DMS53 (cell line): ENCODE measurements at regions not wholly inside any gene's neighbourhood (a gene's known extent, or its start where the extent isn't known, plus 50 kb on each side); places are given as distances from the start of the nearest gene placed in this dataset.

Source experiments
- DNase-seq: peaks from one replicate; lab custom pipeline; 2025; lab: John Stamatoyannopoulos, UW

GRCh38 chr15:38695249-38696108 is 130.9 kb upstream of the RASGRP1 start:
- DNase-seq = no peak

DNA sequence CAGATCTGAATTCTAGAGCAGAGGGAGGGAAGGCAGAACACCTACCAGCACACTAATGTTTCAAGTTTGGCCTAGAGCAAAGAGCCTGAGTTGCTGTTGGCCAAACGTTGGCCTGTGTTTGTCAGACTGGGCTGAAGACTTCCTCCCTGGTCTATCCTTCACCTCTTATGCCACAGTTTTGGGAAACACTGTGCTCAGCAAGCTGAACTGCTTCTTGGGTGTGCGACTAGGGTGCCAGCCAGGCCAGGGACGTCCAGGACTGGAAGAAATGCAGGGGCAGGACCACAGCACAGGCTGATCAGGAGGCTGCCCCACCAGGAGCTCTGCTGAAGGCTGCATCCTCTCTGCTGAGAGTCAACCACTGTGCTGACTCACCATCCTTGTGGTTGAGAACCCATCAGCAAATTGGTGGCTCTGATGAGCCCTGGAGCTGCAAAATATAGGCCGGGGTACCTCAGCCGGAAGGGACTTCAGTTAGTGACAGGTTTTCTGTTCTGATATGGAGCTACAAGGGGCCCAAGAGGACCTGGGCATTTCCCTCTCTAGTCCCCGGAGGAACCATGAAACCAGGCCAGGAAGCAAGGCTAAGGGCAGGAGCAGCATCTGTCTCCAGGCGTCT is 131.6 kb upstream of the RASGRP1 start:
- no peak for DNase-seq

- DNase-seq = no peak
Observed at GRCh38 chr15:38696790-38697495, 132.3 kb upstream of the RASGRP1 start.

DNA sequence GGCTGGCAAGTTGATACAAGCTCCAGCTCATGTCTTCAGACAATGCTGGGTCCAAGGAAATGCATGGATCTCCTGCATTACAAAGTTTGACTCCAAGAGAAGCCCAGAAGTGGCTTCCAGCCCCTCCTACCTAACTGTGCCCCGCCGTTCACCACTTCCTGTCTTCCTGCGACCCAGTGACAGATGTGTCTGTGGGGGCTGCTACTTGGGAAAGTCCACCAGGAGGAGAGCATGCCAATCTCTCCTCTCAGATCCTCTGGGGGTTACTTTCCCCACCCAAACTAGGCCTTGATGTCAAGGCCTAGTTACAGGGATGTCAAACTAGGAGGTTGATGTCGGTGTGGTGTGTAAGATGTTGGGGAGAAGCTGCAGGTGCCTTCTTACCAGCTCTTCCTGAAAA is 133.6 kb upstream of the RASGRP1 start:
- no peak for DNase-seq

DNA sequence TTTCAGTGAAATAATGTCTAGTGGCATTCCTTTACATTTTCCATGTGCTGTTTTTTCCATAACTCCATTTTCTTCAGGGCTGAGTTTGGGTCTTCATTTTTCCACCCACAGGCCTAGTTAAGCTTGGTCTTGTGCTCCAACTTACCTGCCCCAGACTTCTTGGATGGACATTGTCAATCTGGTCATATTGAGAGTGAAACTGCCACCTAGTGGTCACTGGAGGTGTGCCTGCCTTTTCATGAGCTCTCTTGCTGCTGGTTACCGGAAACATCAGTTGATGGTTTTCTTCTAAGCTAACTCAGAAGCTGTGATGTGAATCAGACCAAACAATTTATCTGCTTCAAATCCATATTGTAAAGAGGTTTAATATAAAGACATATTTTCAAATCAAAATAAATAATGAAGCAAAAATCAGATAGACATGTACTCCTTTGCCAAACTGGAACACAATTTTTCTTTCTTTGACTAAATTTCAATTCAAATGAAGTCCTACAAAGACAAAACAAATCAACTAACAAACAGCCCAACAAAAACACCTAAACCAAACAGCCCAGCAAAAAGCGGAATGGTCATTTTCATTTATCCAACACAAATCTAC is 135.1 kb upstream of the RASGRP1 start:
- DNase-seq = peak; percentile 84

GRCh38 chr15:38701149-38701548 is 136.5 kb upstream of the RASGRP1 start:
- DNase-seq = no peak

DNA sequence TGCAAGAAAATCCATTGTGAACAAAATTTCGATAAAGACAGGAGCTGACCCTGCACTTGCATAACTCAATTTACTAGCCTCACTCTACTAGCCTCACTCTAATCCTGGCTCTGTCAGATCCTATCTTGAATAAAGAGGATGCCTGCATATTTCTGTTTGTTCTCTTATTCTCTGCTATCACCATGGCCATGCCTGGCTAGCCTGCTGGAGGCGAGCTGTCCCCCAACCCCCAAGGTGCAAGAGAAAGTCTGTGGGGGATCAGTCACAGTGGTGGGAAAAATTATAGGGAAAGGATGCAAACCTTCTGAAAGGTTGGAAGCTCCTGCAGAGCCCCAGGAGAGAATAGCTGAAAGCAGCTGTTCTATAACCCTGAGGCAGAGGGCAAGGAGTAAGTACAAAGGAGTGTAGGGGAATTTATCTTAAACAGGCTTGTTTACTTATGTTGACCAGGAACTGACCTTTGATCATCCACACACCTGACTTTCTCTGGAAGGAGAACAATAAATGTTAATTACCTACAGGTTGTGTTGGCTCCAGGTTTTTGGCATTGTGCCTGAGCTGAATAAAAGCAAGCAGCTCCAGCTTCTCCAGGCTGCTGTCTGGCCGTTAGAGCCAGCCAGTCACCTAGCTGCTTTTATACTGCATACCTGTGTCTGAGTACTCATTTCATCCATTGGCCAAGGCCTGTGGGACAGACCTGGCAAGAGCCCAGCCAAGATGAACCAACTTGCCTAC is 137.7 kb upstream of the RASGRP1 start:
- DNase-seq = peak; percentile 88

GRCh38 chr15:38705436-38706219 is 141.0 kb upstream of the RASGRP1 start:
- no peak for DNase-seq

DNA sequence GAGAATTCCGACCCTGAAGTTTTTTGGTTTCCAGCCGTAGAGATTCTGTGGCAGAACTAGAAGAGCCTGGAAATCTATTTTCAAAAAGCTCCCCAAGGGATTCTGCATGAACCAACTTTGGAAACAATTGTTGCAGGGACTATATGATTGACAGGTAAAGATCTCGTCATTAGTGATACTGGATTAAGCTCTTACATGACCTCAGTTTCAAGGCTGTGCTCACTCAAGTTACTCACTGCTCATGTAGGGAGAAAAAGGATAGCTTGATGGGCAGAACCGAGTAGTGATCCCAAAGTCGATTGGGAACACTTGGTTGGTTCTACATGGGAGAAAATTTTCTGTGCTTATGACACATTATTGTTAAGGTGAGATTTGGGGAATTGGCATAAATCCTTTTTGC is 142.3 kb upstream of the RASGRP1 start:
- DNase-seq = no peak

DNA sequence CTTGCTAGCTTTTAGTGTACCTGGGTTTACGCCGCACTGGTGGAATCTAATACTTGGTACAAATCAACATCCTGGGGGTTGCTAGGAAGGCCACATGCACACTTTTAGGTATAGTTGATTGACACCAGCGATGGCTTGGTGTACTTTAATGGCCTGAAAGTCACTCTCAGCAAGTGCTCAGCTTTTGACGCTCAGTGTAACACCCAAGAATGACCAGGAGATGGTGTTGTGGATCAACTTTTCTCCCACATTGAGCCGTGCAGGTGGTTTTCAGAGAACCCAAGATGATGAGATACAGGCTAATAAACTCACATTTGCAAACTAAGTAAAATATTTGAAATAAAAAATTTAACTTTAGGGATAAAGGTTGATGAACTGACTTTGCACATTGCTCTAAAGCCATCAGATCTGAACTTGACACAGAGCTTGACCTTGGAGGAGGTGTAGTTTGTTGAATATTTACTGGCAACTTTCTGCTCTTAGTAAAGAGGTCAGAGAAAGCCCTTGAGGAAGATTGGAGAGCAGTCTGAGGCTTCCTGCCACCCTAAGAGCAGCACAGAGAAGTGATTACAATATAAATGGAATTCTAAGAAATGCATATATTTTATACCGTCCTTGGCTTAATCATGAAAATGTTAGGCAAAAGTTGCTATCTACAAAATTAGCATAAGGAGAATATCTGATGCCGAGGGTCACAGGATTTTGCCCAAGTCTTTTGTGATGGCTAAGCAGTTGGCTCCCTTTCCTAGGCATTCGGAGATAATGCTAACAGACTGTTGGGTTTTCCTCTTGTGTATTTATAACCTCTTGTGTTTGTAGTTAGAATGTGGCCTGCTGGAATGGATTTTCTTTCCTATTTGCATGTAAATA is 143.4 kb upstream of the RASGRP1 start:
- DNase-seq = peak; percentile 70

DNA sequence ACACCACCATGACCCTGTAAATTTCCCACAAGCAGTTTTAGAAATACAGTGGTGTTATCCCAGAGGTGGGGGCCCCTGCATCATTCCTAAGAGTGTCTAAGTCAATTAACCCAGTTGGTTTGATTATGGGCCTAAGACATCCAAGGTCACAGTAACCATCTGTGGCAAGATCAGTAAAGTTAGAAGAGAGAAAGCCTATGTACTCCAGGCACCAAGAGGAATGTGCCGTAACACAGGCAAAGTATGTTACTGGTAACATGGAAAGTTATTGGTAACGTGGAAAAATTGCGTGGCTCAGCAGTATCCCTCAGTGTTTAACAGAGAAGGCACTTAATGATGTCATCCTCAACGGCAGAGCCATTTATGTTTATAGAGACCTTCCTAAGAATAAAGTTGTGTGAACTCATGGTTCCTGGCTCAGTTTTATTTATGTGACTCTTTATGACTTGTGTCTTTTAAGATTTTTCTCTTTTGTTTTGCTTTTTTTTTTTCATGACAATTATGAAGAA is 144.1 kb upstream of the RASGRP1 start:
- DNase-seq = no peak

GRCh38 chr15:38709196-38709595 is 144.6 kb upstream of the RASGRP1 start:
- DNase-seq = no peak

DNA sequence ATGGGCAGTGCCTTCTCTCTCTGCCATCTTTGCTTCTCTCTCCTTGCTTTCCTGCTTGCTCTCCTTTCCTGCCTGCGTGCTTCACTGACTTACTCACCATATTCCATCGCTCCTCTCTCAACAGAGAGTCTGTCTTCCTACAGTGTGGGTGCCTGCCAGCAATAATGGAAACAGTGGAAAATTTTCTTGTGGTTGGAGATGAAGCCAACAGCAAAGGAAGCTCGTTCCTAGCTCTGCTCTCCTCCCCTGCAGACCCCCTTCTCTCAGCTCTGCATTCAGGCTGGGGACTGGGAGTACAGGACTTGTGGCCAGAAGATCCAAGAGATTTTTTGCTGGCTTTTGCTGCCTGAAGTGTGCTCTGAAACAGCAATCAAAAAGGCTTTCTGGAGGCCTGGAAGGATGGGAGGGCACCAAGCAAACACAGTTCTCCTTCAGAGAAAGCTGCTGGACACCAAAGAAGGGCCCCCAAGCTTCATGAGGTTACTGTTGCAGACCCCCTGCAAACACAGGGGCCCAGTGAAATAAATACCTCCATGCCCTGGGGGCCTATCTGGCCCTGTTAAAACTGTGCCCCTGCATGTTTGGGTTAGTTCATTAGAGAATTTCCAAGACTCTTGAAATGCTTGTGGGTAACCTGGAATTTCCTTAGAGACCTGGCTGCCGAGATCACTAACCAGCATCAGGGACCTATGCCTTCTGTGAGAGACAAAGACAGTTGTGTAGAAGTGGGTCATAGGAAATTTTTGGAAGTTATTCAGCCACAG is 149.9 kb upstream of the RASGRP1 start:
- DNase-seq = no peak

GRCh38 chr15:38720893-38721567 is 156.4 kb upstream of the RASGRP1 start:
- DNase-seq = no peak

DNA sequence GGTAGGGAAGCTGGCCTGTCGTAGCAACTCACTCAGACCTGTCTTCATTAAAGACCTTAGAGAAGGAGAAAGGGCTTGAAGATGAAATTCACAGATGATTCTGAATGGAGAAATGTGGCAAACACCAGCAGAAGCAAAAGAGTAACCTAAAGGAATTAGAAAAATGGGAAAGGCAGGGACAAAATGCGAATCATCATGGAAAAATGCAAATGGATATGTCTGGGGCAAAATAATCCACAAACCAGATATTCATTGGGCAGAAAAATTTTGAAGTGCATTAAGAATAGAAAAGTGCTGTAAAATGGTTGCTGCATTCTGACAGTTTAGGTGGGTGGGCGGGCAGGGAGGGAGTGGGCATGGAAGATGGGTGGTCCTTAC is 156.9 kb upstream of the RASGRP1 start:
- no peak for DNase-seq

DNA sequence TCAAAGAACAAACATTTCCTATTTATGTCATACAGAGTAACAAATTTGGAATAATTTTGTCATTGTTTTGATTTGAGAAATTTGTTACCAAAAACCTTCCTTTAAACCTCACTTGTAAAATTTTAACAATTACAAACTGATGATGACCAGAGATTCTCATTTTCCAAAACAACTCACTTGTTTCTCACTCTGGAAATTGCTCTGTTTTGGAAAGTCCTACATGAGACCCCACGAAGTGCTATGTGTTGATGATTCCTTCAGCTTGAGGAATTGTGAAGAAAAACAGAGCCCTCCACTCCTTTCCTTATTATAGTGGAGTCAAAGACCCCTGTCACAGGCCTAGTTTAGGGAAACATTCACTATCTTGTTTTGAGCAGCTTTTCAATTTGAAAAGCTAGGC is 157.6 kb upstream of the RASGRP1 start:
- no peak for DNase-seq

DNA sequence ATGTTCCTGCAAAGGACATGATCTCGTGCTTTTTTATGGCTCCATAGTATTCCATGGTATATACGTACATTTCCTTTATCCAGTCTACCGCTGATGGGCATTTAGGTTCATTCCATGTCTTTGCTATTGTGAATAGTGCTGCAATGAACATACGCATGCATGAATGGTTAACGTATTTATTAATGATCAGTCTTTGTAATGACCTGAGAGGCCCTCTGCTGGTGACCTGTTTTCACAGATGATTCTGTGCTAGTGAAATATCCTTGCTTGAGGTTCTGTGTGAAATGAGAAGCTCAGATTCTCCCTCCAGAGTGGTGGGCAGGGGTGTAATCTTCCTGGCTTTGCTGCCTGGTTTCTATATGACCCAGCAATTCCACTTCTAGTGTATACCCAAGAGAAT is 160.2 kb upstream of the RASGRP1 start:
- no peak for DNase-seq

DNA sequence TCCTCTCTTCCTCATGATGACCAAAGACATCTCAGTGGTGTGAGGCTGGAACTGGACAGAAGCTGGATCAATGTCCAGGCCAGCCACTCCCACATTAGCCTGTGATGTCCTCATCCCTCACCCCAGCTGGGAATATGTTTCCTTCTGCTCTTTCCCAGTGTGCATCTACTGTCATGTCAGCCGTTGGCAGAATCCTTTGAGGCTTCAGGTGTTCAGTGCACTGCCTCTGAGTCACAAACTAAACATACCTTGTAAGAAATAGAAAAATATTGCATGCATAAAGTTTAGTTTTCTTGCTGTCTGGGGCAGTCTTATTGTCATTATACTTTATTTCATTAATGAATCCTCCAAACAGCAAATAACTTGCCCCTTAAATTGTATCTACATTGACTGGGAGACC is 161.6 kb upstream of the RASGRP1 start:
- DNase-seq = no peak

DNA sequence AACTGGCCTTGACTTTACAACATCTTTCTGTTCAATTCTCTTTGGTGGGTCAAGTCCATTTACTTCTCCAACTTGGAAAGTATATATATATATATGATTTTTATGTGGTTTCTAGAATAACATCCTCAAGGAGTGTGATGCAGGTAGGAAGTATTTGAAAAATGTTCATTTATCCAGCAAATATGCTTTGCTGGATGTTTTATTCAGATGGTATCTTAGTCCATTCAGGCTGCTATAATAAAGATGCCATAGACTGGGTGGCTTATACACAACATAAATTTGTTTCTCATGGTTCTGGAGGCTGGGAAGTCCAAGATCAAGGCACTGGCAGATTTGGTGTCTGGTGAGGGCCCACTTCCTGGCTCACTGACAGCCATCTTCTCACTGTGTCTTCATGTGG is 168.7 kb upstream of the RASGRP1 start:
- DNase-seq = no peak
